HG03469 (cell line): ENCODE measurements at regions not wholly inside any gene's neighbourhood (a gene's known extent, or its start where the extent isn't known, plus 50 kb on each side); places are given as distances from the start of the nearest gene placed in this dataset.
"Not testable (repeated sequence)": the region's sequence is repeated elsewhere in the genome, so short reads cannot be mapped to it uniquely, and the experiment has no call there.

Source experiments
- ATAC-seq: cut with Tn5 transposase; IDR thresholded peaks from one replicate; pipeline ENCODE4 v1.9.1; 2021; ENCODE audit warnings: mild to moderate bottlenecking, moderate library complexity, moderate number of reproducible peaks; ENCODE audit not compliant: unreplicated experiment

GRCh38 chr20:48531505-48531904 lies 296.3 kb downstream of the PREX1 start:
- no peak for ATAC-seq

GRCh38 chr20:48530957-48531356 lies 296.8 kb downstream of the PREX1 start:
- no peak for ATAC-seq

GRCh38 chr20:48528346-48528745 lies 299.5 kb downstream of the PREX1 start:
- ATAC-seq = no peak

- no peak for ATAC-seq
Observed at GRCh38 chr20:48527771-48528170, 300.0 kb downstream of the PREX1 start.

- no peak for ATAC-seq
Observed at GRCh38 chr20:48526936-48527335, 300.9 kb downstream of the PREX1 start.

- no peak for ATAC-seq
Observed at GRCh38 chr20:48525400-48525799, 302.4 kb downstream of the PREX1 start.

- ATAC-seq = no peak
Observed at GRCh38 chr20:48524582-48524981, 303.2 kb downstream of the PREX1 start.

- ATAC-seq = no peak
Observed at GRCh38 chr20:48523191-48523995, 304.4 kb downstream of the PREX1 start.

GRCh38 chr20:48521121-48521520 lies 306.7 kb downstream of the PREX1 start:
- no peak for ATAC-seq

GRCh38 chr20:48516196-48516595 lies 311.6 kb downstream of the PREX1 start:
- ATAC-seq = not testable (repeated sequence)

- ATAC-seq = not testable (repeated sequence)
Observed at GRCh38 chr20:48514577-48514976, 313.2 kb downstream of the PREX1 start.

- ATAC-seq = not testable (repeated sequence)
Observed at GRCh38 chr20:48512539-48512938, 315.3 kb downstream of the PREX1 start.

- not testable (repeated sequence) for ATAC-seq
Observed at GRCh38 chr20:48505066-48505465, 322.7 kb downstream of the PREX1 start.

GRCh38 chr20:48503166-48503815 lies 324.5 kb downstream of the PREX1 start:
- ATAC-seq = no peak

GRCh38 chr20:48502758-48503157 lies 325.0 kb downstream of the PREX1 start:
- no peak for ATAC-seq

- ATAC-seq = no peak
Observed at GRCh38 chr20:48502016-48502415, 325.8 kb downstream of the PREX1 start.

- ATAC-seq = not testable (repeated sequence)
Observed at GRCh38 chr20:48500900-48501299, 326.9 kb downstream of the PREX1 start.

- not testable (repeated sequence) for ATAC-seq
Observed at GRCh38 chr20:48498939-48499338, 328.9 kb downstream of the PREX1 start.

GRCh38 chr20:48498125-48498524 lies 329.7 kb downstream of the PREX1 start:
- ATAC-seq = not testable (repeated sequence)

GRCh38 chr20:48493966-48494365 lies 333.8 kb downstream of the PREX1 start:
- ATAC-seq = no peak

- ATAC-seq = not testable (repeated sequence)
Observed at GRCh38 chr20:48493331-48493730, 334.5 kb downstream of the PREX1 start.

GRCh38 chr20:48492715-48493070 lies 335.1 kb downstream of the PREX1 start:
- no peak for ATAC-seq
